Epithelial cell of esophagus (primary cell): ENCODE measurements at regions not wholly inside any gene's neighbourhood (a gene's known extent, or its start where the extent isn't known, plus 50 kb on each side); places are given as distances from the start of the nearest gene placed in this dataset.
A peak's percentile ranks its signal among the peaks of the same experiment; 100 is the strongest.

Experiments
- DNase-seq: peaks from one replicate; pipeline ENCODE4 v3.0.0; 2010; ENCODE audit warnings: low read depth
- H3K4me3 ChIP-seq: 2 replicates; pipeline ENCODE4 v1.5.1; 2011; ENCODE audit warnings: mild to moderate bottlenecking, low read length, control low read depth
- CTCF ChIP-seq: IDR thresholded peaks from 2 replicates; pipeline ENCODE4 v1.5.1; 2011; ENCODE audit warnings: low read depth, mild to moderate bottlenecking, low read length, control low read depth, inconsistent platforms; ENCODE audit not compliant: insufficient read depth; ENCODE audit errors: missing control alignments

DNA sequence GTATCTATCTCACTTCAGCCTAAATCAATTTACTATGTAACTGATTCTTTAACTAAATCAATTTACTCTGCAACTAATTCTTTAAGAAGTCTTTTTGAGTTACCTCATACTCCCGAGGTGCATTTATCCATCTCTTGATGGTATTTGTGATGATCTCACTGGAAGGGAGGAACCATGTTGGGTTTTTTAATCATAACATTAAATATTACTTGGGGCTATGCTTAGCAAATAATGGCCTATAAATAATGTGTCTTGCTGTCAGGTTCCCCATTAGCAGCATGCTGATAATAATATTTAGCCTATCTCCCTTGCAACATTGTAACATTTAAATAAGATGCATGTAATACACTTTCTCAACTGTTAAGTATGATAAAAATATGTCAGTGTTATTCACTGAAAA lies 411.3 kb downstream of the SLITRK1 start:
- TF ChIP-seq CTCF, result no peak

DNA sequence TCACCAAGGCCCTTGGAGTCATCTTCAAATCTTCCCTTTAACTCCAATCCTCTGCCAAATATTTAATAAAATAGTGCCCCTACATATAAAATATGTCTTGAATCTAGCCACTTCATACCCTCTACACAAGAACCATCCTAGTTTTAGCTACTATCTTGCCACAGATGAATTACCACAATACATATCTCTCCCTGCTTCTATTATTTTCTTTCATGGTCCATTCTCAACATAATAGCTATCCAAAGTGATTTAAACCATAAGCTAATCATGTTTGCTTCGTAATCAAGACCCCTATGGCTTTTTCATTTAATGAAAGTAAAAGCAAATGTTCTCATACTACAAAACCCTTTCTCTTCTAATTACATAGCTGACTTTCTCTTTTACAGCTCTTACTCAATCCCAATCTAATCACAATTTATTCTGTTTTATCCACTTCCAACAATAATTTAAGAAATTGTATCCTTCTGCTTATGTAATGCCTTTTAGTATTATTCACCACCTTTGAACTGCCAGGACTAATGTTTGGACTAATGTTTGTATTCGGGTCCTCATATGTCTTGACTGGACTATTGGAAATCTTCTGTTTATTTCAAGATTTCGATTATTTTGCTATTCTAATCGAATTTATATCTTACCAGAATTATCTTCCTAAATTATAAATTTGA lies 412.0 kb downstream of the SLITRK1 start:
- no peak for DNase-seq
- no peak for TF ChIP-seq CTCF
- H3K4me3 ChIP-seq, result no peak overlapping the region

More for the DNA sequence above, 411.3 kb downstream of the SLITRK1 start:
- no peak overlapping the region for H3K4me3 ChIP-seq
- no peak for DNase-seq

DNA sequence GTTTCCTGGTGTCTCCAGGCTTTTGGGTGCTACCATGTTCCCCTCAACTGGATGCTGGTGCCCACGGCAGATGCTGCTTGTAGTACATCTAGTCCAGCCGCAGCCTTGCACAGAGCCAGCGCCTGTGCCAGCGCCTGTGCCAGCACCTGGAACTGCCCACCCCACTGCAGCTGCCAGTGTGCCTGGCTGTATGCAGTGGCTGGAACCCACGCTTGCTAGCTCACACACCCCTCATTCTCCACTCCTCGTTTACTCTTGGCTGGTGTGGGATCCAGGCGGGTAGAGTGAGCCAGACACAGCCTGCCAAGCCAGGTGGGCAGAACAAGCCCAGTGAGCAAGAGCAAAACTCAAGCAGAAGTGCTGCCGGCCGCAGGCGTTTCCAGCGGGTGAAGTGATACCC lies 428.6 kb downstream of the SLITRK1 start:
- no peak overlapping the region for H3K4me3 ChIP-seq
- no peak for DNase-seq
- TF ChIP-seq CTCF, result no peak

DNA sequence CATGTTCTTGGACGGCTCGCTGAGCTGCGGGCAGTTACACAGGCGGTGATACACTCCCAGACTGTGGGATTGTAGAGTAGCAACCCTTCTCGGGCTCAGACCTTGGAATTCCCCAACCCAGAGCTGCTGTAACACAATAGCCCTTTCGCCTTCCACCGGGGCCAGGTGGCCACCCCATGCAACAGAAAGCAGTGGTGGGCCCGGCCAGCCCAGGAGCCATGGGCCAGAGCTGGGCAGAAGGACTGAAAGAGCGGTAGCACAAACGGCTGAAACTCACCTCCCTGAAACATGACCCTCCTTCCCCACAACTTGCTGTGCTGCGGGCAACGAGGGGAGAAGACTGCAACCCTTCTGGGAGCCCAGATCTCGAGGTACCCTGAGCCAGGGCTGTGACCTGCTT lies 429.0 kb downstream of the SLITRK1 start:
- no peak for DNase-seq
- no peak overlapping the region for H3K4me3 ChIP-seq
- no peak for TF ChIP-seq CTCF

DNA sequence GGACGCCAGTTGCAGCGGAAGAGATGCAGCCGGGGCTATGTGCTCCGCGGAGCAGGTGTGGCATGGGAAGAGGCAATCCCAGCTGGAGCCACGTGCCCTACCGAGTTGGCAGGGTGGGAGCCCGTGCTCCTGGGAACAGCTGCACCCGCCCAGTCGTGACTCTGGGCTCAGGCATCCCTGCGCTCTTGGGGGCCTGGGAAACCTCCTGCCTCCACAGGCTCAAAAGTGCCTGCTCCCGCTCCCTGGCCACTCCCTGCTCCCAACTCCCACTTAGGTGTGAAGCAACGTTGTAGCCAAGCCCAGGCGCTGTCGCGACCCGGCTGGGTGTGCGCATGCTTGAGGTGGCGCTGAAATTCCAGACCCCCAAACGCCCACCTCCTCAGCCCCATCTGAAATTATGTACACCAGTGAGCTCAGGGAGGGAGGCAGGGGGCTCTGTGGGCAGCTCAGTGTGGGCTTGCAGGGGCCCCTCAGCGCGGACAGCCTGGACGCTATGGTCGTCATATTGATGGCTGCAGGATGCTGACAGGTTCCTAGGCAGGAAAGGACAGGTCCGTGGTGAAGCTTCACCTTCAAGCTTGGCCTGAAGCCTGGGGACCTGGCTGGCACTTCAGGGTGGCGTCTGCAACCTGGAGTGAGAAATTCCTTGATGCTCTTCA lies 429.9 kb downstream of the SLITRK1 start:
- no peak for DNase-seq
- TF ChIP-seq CTCF, result no peak
- no peak overlapping the region for H3K4me3 ChIP-seq

DNA sequence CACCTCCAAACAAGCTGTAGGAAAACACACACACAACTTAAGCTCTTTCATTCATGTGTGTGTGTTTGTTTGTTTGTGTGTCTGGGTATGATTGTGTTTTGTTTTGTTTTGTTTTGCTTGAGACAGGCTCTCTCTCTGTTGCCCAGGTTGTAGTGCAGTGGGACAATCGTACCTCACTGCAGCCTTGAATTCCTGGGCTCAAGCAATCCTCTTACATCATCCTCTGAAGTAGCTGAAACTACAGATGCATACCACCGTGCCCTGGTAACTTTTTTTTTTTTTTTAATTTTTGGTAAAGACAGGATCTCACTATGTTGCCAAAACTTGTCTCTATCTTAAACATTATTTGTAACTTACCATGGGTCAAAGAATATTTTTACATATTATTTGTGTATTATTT lies 431.7 kb downstream of the SLITRK1 start:
- DNase-seq, result peak; percentile 23
- TF ChIP-seq CTCF, result no peak
- H3K4me3 ChIP-seq, result no peak overlapping the region
